Tibial artery (tissue), 4 donors: ENCODE measurements at regions not wholly inside any gene's neighbourhood (a gene's known extent, or its start where the extent isn't known, plus 50 kb on each side); places are given as distances from the start of the nearest gene placed in this dataset.

Experiments
- DNase-seq, 2 donors: peaks; one replicate each; pipeline ENCODE4 v3.0.0-alpha.2; 2019
- H3K27ac ChIP-seq, 2 donors: fragments of 200-600 bp; sonication (generic) in 1 of 2; 1 replicate in 1 of 2; 2 replicates in 1 of 2; pipeline ENCODE4 v1.5.1; 2018 to 2019; ENCODE audit warnings: mild to moderate bottlenecking in 1 of 2
- H3K27me3 ChIP-seq, 2 donors: fragments of 200-600 bp; sonication (generic) in 1 of 2; one replicate each; pipeline versions ENCODE4 v1.5.1 to v1.6.0; 2016 to 2019
- H3K36me3 ChIP-seq, 3 donors: fragments of 200-600 bp; sonication (generic) in 2 of 3; one replicate each; pipeline ENCODE4 v1.5.1; 2016 to 2019; ENCODE audit warnings: mild to moderate bottlenecking in 2 of 3
- H3K4me1 ChIP-seq, 4 donors: fragments of 200-600 bp; sonication (generic) in 2 of 4; 1 replicate in 3 of 4; 2 replicates in 1 of 4; pipeline ENCODE4 v1.5.1; 2016 to 2019
- H3K4me3 ChIP-seq, 2 donors: fragments of 200-600 bp; sonication (generic) in 1 of 2; 1 replicate in 1 of 2; 2 replicates in 1 of 2; pipeline ENCODE4 v1.5.1; 2018 to 2019; ENCODE audit warnings: mild to moderate bottlenecking in 2 of 2
- H3K9me3 ChIP-seq, 3 donors: fragments of 200-600 bp; sonication (generic) in 1 of 3; one replicate each; pipeline ENCODE4 v1.5.1; 2016 to 2019
- intact Hi-C: fragments of 100-400 bp; cut with DNase I; formaldehyde crosslinking; loops from one replicate; pipeline ENCODE4 v1.15.0; 2023; ENCODE audit warnings: low total_unique reads
- TF ChIP-seq, protein P1 (sequence below), 2 experiments: fragments of 200-600 bp in 1 of 2; fragments of 450-650 bp in 1 of 2; IDR thresholded peaks; one replicate each; pipeline ENCODE4 v1.5.1; 2017 to 2019; ENCODE audit warnings: antibody characterized with exemption in 2 of 2, mild to moderate bottlenecking in 1 of 2, moderate library complexity in 1 of 2

DNA sequence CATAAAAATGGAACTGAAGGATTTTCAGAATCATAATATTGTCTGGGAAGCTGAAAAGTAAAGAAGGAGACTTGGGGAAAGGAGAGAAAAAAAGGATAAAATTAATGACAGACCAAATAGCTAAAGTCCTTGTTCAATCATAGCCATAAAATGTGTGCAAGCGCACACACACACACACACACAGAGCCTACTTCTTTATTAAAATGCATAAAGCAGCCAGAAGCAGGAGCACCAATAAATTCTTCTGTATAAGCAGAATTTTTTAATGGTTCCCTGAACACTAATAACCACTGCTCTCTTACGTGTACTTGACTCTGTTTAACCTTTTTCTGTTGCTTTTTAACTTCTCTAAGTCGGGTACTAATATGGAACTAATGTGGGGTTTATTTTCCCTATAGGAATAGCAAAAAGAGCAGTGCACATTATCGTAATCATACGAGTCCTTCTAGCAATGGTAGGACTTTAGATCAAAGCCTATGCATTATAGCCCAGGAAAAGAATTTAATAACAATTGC, 131.0 kb upstream of the PSMD7 start:
- H3K27me3 ChIP-seq: no peaks in the 10 kb centered on the region
- no peak overlapping the region for H3K4me3 ChIP-seq
- no peaks in the 10 kb centered on the region for H3K36me3 ChIP-seq
- no peaks in the 10 kb centered on the region for H3K4me1 ChIP-seq
- intact Hi-C loops: no loop called here
- TF ChIP-seq, protein P1, sequence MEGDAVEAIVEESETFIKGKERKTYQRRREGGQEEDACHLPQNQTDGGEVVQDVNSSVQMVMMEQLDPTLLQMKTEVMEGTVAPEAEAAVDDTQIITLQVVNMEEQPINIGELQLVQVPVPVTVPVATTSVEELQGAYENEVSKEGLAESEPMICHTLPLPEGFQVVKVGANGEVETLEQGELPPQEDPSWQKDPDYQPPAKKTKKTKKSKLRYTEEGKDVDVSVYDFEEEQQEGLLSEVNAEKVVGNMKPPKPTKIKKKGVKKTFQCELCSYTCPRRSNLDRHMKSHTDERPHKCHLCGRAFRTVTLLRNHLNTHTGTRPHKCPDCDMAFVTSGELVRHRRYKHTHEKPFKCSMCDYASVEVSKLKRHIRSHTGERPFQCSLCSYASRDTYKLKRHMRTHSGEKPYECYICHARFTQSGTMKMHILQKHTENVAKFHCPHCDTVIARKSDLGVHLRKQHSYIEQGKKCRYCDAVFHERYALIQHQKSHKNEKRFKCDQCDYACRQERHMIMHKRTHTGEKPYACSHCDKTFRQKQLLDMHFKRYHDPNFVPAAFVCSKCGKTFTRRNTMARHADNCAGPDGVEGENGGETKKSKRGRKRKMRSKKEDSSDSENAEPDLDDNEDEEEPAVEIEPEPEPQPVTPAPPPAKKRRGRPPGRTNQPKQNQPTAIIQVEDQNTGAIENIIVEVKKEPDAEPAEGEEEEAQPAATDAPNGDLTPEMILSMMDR (IDR thresholded peaks at IDR 0.05): no peak
- no peak for DNase-seq
- H3K9me3 ChIP-seq: peaks cover 0 to 2% (median 0%) of the 10 kb centered on the region in 3 donors
- no peak overlapping the region for H3K27ac ChIP-seq

DNA sequence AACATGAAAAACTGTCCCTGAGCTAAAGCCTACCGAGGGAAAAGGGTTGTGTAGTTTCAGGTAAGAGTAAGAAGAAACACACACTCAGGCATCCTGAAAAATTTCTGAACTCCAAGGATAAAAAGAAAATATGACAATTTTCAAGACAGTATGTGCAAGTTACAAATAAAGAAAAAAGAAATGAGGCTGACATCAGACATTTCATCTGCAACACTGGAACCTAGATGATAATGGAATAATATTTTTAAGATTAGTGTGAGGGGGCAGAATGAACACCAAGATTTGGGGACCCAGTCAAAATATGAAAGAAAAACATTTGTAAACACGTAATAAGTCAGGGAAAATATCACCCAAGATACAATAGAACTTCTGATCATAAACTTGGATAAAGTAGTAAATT, 135.9 kb upstream of the PSMD7 start:
- TF ChIP-seq, protein P1 (IDR thresholded peaks at IDR 0.05): no peak
- Histone ChIP-seq H3K27ac (no peak overlapping the region), H3K4me3 (no peak overlapping the region), H3K36me3 (no peaks in the 10 kb centered on the region), H3K9me3 (peaks cover 0 to 8% (median 4%) of the 10 kb centered on the region in 3 donors), H3K4me1 (no peaks in the 10 kb centered on the region), H3K27me3 (no peaks in the 10 kb centered on the region)
- DNase-seq: no peak
- intact Hi-C loops: no loop called here

GRCh38 chr16:74153773-74154172, 142.8 kb upstream of the PSMD7 start:
- no peaks in the 10 kb centered on the region for H3K36me3 ChIP-seq
- H3K4me1 ChIP-seq: no peaks in the 10 kb centered on the region
- no peak for DNase-seq
- TF ChIP-seq, protein P1 (IDR thresholded peaks at IDR 0.05): no peak
- no peaks in the 10 kb centered on the region for H3K27me3 ChIP-seq
- intact Hi-C loops: no loop called here
- H3K4me3 ChIP-seq: no peak overlapping the region
- peaks cover 0 to 6% (median 0%) of the 10 kb centered on the region in 3 donors for H3K9me3 ChIP-seq
- no peak overlapping the region for H3K27ac ChIP-seq

GRCh38 chr16:74146643-74147042, 150.0 kb upstream of the PSMD7 start:
- no peak overlapping the region for H3K4me3 ChIP-seq
- intact Hi-C loops: no loop called here
- TF ChIP-seq, protein P1 (IDR thresholded peaks at IDR 0.05): no peak
- H3K36me3 ChIP-seq: no peaks in the 10 kb centered on the region
- peaks cover 0 to 4% (median 0%) of the 10 kb centered on the region in 3 donors for H3K9me3 ChIP-seq
- H3K27ac ChIP-seq: no peak overlapping the region
- H3K27me3 ChIP-seq: no peaks in the 10 kb centered on the region
- H3K4me1 ChIP-seq: no peaks in the 10 kb centered on the region
- DNase-seq: no peak

- Histone ChIP-seq H3K4me3 (no peak overlapping the region), H3K27me3 (no peaks in the 10 kb centered on the region), H3K27ac (no peak overlapping the region), H3K36me3 (no peaks in the 10 kb centered on the region), H3K4me1 (no peaks in the 10 kb centered on the region), H3K9me3 (peaks cover 0 to 9% (median 4%) of the 10 kb centered on the region in 3 donors)
- TF ChIP-seq, protein P1 (IDR thresholded peaks at IDR 0.05): no peak
- intact Hi-C loops: no loop called here
- DNase-seq: no peak
Observed at GRCh38 chr16:74143171-74143570, 153.4 kb upstream of the PSMD7 start.

- H3K4me3 ChIP-seq: no peak overlapping the region
- H3K9me3 ChIP-seq: peaks cover 0 to 9% (median 4%) of the 10 kb centered on the region in 3 donors
- TF ChIP-seq, protein P1 (IDR thresholded peaks at IDR 0.05): no peak
- no peaks in the 10 kb centered on the region for H3K27me3 ChIP-seq
- no peak overlapping the region for H3K27ac ChIP-seq
- intact Hi-C loops: no loop called here
- H3K36me3 ChIP-seq: no peaks in the 10 kb centered on the region
- DNase-seq: no peak
- H3K4me1 ChIP-seq: no peaks in the 10 kb centered on the region
Observed at GRCh38 chr16:74141015-74141414, 155.6 kb upstream of the PSMD7 start.
